ENCODE measurements at regions not wholly inside any gene's neighbourhood (a gene's known extent, or its start where the extent isn't known, plus 50 kb on each side); places are given as distances from the start of the nearest gene placed in this dataset.

DNA sequence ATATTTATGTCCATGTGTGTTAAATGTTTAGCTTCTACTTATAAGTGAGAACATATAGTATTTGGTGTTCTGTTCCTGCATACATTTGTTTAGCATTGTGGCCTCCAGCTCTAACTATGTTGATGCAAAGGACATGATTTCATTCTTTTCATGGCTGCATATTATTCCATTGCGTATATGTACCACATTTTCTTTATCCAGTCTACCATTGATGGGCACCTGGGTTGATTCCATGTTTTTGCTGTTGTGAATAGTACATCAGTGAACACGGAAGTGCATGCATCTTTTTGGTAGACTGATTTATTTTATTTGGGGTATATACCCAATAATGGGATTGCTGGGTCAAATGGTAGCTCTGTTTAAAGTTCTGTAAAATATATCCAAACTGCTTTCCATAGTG is 359.0 kb downstream of the SLCO4C1 start:
- no peak for DNase-seq (ENCODE audit: low read depth in 4 of 4, low spot score in 1 of 4)

GRCh38 chr5:101935086-101935485 is 361.0 kb downstream of the SLCO4C1 start:
- DNase-seq (ENCODE audit: low read depth in 4 of 4, low spot score in 1 of 4): no peak

DNA sequence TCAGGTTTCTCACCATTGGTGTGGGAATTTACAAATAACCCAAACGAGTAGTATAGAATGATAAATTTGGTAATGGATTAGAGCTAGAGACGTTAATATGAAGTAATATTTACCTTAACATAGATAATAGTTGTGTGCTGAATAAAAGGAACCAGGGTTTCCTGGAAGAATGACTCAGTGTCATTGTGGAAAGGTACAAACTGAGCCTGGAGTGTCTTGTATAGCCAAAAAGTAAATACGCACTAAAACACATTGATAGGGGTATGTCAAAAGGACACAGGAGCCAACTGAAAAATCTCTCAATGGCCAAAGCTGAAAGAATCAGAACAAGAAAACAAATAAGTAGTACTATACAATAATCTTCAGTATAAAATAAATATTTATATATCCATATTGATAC is 363.5 kb downstream of the SLCO4C1 start:
- no peak for DNase-seq (ENCODE audit: low read depth in 4 of 4, low spot score in 1 of 4)

- no peak for DNase-seq (ENCODE audit: low read depth in 4 of 4, low spot score in 1 of 4)
Observed at GRCh38 chr5:101929628-101930027, 366.5 kb downstream of the SLCO4C1 start.

DNA sequence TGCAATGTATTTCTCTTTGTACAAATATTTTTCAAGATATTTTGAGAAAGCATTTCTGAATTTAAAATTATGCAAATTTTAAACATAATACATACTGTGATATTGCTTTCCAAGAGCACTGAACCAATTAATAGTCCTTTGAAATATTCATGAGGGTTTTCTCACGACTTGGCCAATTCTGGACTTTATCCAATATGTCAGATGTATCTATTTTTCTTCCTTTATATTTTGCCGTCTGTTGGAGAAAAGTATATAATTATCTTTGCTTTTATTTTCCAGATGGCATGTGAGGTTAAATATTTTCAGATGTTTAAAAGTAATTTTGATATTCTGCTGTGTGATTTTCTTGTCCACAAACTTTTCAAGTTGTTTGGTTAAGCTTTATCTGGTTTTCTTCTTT is 378.9 kb downstream of the SLCO4C1 start:
- no peak for DNase-seq (ENCODE audit: low read depth in 4 of 4, low spot score in 1 of 4)

GRCh38 chr5:101915554-101915953 is 380.5 kb downstream of the SLCO4C1 start:
- DNase-seq (ENCODE audit: low read depth in 4 of 4, low spot score in 1 of 4): no peak

GRCh38 chr5:101904736-101905135 is 391.3 kb downstream of the SLCO4C1 start:
- no peak for DNase-seq (ENCODE audit: low read depth in 4 of 4, low spot score in 1 of 4)

DNA sequence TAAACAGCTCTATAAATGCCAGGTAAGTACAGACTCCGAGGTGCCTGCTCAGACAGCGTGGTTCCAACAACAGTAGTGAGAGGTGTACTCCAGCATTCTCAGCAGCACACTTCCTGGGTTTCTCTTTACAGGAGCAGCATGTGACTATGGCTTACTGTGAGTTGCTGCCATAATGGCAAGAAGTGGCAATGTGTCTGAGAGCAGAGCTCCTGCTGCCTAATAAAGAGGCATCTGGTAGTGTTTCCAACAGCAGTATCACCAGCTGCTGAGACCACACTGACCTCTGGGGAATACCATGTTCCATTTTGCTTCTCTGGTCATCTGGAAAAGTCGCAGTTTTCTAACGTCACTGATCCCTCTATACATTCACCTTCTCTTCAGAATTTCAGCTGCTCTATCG is 398.2 kb downstream of the SLCO4C1 start:
- no peak for DNase-seq (ENCODE audit: low read depth in 4 of 4, low spot score in 1 of 4)

DNA sequence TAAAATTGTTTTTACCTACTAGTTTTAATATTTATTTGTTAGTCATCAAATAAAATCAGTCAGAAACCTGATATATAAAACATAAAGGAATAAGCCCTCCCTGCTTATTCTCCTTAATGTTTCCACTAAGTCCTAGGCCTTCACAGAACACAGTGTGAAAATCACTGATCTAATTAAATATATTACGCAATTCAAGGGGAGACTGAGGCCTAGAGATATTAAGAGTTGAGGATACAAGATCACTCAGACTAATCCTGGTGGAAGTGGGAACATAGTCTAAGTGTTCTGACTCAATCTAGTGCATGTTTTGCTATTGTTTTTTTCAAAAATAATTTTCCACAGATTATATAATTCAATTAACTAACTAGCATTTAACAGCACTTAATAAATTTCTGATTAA is 401.1 kb downstream of the SLCO4C1 start:
- DNase-seq (ENCODE audit: low read depth in 4 of 4, low spot score in 1 of 4): no peak

DNA sequence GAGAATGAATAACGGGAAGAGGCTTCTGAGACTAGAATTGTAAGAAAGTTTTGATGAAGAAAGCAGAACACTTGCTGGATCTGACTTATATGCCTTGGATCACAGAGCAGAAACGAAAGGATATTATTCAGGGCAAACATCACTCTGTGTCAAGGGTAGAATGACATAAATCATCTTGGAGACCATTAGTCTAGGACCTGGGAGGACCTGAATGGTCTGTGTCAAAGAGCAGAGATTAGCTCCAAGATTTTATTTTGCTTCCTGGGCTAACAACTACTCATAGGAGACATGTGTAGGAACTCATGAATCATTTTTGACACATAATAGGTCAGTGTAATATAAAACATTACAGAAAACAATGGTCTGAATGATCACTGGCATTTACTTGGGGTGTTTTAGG is 417.9 kb downstream of the SLCO4C1 start:
- no peak for DNase-seq (ENCODE audit: low read depth in 4 of 4, low spot score in 1 of 4)

DNA sequence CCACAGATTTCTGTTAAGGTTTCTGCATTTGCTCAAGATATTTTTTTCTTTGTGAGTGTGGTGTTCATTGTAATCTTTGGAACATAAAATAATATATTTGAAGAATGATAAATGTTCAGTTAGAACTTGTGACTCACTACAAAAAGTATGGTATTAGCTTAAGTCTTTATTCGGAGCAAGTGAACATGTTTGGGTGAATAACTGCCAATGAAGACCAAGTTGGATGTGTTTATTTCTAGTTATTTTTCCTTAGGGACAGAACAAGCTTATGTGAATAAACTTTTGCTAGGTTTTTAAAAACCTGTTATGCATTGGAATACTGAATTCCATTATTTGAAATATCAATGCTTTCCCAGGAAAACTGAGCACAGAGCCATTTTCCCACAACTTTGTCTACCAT is 418.6 kb downstream of the SLCO4C1 start:
- DNase-seq (ENCODE audit: low read depth in 4 of 4, low spot score in 1 of 4): no peak

- DNase-seq (ENCODE audit: low read depth in 4 of 4, low spot score in 1 of 4): no peak
Observed at GRCh38 chr5:101866473-101866872, 429.6 kb downstream of the SLCO4C1 start.

DNA sequence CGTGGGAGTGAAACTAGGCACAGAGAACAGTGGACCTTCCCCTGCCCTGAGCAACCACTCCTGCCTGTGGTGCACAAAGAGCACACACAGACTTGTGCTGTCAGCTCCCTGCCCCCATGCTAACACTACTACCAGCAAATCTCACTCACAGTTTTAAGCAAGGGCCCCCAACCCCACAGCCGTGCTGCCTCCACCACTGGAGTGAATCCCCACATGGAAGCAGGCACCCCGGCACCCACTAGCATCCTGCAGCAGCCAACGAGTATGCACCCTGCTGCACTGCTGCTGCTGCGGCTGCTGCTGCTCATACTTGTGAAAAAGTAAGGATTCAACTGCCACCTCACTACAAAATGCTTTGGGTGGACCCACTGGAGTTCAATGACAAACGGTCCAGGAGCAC is 435.5 kb downstream of the SLCO4C1 start:
- DNase-seq (ENCODE audit: low read depth in 4 of 4, low spot score in 1 of 4): no peak

DNA sequence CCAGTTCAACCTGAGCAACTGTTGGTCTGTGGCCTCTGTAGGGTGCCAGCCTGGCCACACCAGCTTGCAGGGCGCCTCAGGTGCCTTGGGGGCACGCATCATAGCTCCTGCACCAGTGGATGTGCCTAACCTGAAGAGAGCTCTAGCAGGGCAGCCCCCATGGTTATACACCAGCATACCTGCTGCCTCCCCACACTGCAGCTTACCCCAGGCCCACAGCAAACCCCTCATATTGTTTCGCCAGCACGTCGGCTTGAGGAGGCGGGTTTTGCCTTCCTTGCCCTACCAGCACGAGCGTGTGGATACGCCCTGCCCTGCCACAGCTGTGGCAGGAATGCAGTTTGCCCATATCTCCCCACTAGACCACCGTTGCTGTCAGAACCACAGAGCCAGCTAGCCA is 435.9 kb downstream of the SLCO4C1 start:
- no peak for DNase-seq (ENCODE audit: low read depth in 4 of 4, low spot score in 1 of 4)

DNA sequence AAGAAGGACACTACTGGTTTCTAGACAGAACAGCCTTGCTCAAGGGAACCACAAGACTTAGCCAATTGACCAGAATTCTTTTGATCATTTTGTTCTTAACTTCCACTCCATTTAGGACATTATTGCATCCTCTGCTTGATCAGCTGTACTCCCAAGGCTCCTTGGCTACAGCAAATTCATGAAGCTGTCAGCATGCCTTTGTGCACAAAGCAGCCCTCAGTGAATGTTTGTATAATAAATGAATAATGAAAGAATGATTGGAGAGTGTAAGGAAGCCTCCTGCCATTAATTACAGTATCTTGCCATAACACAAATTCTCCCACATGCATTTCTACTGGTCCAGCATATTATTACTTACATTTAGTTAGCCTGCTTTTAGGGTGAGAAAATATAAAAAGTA is 449.6 kb downstream of the SLCO4C1 start:
- no peak for DNase-seq (ENCODE audit: low read depth in 4 of 4, low spot score in 1 of 4)

GRCh38 chr5:101843055-101843454 is 453.0 kb downstream of the SLCO4C1 start:
- no peak for DNase-seq (ENCODE audit: low read depth in 4 of 4, low spot score in 1 of 4)

- DNase-seq (ENCODE audit: low read depth in 4 of 4, low spot score in 1 of 4): no peak
Observed at GRCh38 chr5:101838435-101838834, 457.6 kb downstream of the SLCO4C1 start.

DNA sequence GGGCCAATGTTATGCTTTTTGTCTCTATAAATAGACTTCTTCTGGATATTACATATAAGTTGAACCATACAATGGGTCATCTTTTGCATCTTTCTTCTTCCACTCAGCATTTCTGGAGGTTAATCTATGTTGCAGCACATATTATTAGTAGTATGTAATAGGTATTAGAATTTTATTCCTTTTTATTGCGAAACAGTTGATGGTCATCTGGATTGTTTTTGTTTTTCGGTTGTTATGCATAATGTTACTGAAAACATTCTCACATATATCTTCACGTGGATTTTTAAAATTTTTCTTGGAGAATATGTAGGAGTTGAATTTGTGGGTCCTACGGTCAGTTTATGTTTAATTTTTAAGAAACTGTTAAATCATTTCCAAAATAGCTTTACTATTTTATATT is 466.8 kb downstream of the SLCO4C1 start:
- no peak for DNase-seq (ENCODE audit: low read depth in 4 of 4, low spot score in 1 of 4)

- DNase-seq (ENCODE audit: low read depth in 4 of 4, low spot score in 1 of 4): no peak
Observed at GRCh38 chr5:101811466-101811865, 484.6 kb downstream of the SLCO4C1 start.

DNA sequence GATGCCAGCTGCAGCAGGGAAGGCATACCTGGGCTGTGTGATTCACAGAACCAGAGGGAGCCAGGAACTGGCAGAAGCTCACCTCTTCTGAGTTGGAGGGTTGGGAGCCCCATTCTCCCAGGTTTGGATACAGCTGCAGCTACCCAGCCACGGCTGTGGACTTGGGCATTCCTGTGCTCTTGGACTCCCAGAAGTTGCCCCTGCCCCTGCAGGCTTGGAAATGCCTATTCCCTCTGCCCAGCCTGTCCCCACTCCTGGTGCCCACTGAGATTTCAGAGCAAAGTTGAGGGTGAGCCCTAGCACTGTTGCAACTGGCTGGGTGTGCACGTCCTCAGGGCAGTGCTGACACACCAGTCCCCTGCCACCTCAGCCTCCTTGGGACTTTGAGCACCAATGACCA is 489.7 kb downstream of the SLCO4C1 start:
- DNase-seq (ENCODE audit: low read depth in 4 of 4, low spot score in 1 of 4): no peak

- no peak for DNase-seq (ENCODE audit: low read depth in 4 of 4, low spot score in 1 of 4)
Observed at GRCh38 chr5:101796427-101796826, 499.7 kb downstream of the SLCO4C1 start.

DNA sequence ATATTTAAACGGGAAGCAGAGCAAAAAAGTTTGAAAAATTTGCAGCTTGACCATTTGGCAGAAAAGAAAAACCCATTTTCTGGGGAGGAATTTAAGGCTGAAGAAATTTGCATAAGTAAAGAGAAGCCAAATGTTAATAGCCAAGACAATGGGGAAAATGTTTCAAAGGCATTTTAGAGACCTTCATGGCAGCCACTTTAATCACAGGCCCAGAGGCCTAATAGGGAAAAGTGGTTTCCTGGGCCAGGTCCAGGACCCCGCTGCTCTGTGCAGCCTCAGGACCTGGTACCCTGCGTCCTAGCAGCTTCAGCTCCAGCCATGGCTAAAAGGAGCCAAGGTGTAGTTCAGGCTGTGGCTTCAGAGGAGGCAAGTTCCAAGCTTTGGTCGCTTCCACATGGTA is 507.3 kb downstream of the SLCO4C1 start:
- no peak for DNase-seq (ENCODE audit: low read depth in 4 of 4, low spot score in 1 of 4)

- no peak for DNase-seq (ENCODE audit: low read depth in 4 of 4, low spot score in 1 of 4)
Observed at GRCh38 chr5:101785090-101785489, 511.0 kb downstream of the SLCO4C1 start.
